ENCODE measurements at regions not wholly inside any gene's neighbourhood (a gene's known extent, or its start where the extent isn't known, plus 50 kb on each side); places are given as distances from the start of the nearest gene placed in this dataset.

- H3K4me1 ChIP-seq (ENCODE audit: control insufficient read depth, insufficient read depth, low read length) = 0 out of 2 replicates have a peak, but pooled peaks cover 1% of the 10 kb centered on the region
- POLR2A ChIA-PET (ENCODE audit: unreplicated experiment) = no interaction called here
- no CpG with 5 or more reads among the region's 4 CpGs for WGBS, 2 experiments (ENCODE audit: extremely low coverage in 2 of 2, insufficient read length in 1 of 2)
- H3K14ac ChIP-seq (replicated peaks; ENCODE audit: low read depth, low read length) = no peak overlapping the region
- dilution Hi-C loops (cut with HindIII; ENCODE audit: low sequenced_read_pairs, unreplicated experiment) = no loop called here
- H2AFZ ChIP-seq (replicated peaks; ENCODE audit: low read length, poor library complexity) = no peak overlapping the region
- no peak for ATAC-seq (ENCODE audit: low read depth)
- no peak overlapping the region for H3K4me3 ChIP-seq (ENCODE audit: insufficient read depth, low read depth, low read length)
- intact Hi-C loops (cut with micrococcal nuclease) = no loop called here
- no peak overlapping the region for H4K5ac ChIP-seq (ENCODE audit: low read depth, low read length)
- no peak for DNase-seq
- H3K4ac ChIP-seq (ENCODE audit: low read depth, low read length) = no peak overlapping the region
- H3K9me3 ChIP-seq (ENCODE audit: control insufficient read depth, insufficient read depth, low read length) = no peaks in the 10 kb centered on the region
- H3K36me3 ChIP-seq (ENCODE audit: control insufficient read depth, insufficient read depth, low read length) = 0 out of 2 replicates have a peak, but pooled peaks cover 1% of the 10 kb centered on the region
- H3K9me1 ChIP-seq (ENCODE audit: insufficient read depth, low read length) = peaks cover 9% of the 10 kb centered on the region; the same call in 1 of the 2 replicates
- H3K79me1 ChIP-seq (ENCODE audit: low read depth in 1 of 2, low read length in 2 of 2) = peaks cover 11 to 14% of the 10 kb centered on the region in 2 experiments
- no peak overlapping the region for H2AK9ac ChIP-seq (replicated peaks; ENCODE audit: low read depth, low read length, poor library complexity)
- H3K23ac ChIP-seq (ENCODE audit: low read depth, low read length) = no peak overlapping the region
- H2BK5ac ChIP-seq (ENCODE audit: low read depth, low read length, poor library complexity, severe bottlenecking) = no peak overlapping the region
- TF ChIP-seq ELK1 (IDR thresholded peaks at IDR 0.05; ENCODE audit: borderline replicate concordance, low read depth, low read length) (no peak), RFX5 (IDR thresholded peaks at IDR 0.05; ENCODE audit: low read depth, low read length) (no peak), NFE2L2 (IDR thresholded peaks at IDR 0.05; ENCODE audit: low read depth, low read length) (no peak), USF2 (IDR thresholded peaks at IDR 0.05; ENCODE audit: low read depth, low read length) (no peak), MXI1 (IDR thresholded peaks at IDR 0.05; ENCODE audit: borderline replicate concordance, low read depth, low read length) (no peak), POLR2A (IDR thresholded peaks at IDR 0.05; ENCODE audit: low read depth, low read length) (no peak), CEBPB (IDR thresholded peaks at IDR 0.05; ENCODE audit: low read depth, low read length) (no peak), SMC3 (IDR thresholded peaks at IDR 0.05; ENCODE audit: low read depth, low read length) (no peak), FOS (IDR thresholded peaks at IDR 0.05; ENCODE audit: low read depth, low read length) (no peak), BHLHE40 (IDR thresholded peaks at IDR 0.05; ENCODE audit: low read depth, low read length) (no peak), CHD1 (IDR thresholded peaks at IDR 0.05; ENCODE audit: low read depth, low read length) (no peak), RCOR1 (IDR thresholded peaks at IDR 0.05; ENCODE audit: insufficient replicate concordance, low read length) (no peak), RAD21 (IDR thresholded peaks at IDR 0.05; ENCODE audit: low read length) (no peak)
- no TSS peak for BruUV-seq (replicated peaks)
- no peaks in the 10 kb centered on the region for H3K27me3 ChIP-seq (ENCODE audit: control insufficient read depth, insufficient read depth, low read length)
- H2AK5ac ChIP-seq (ENCODE audit: low read depth, low read length) = no peak overlapping the region
- H3K18ac ChIP-seq (ENCODE audit: low read depth, low read length) = no peak overlapping the region
- no peak overlapping the region for H3K56ac ChIP-seq (ENCODE audit: extremely low read depth, insufficient read depth, low read length)
- H3K9ac ChIP-seq (ENCODE audit: low read depth, low read length) = no peak overlapping the region
- no peaks in the 10 kb centered on the region; the same call in 1 of the 2 replicates for H4K20me1 ChIP-seq (ENCODE audit: insufficient read depth, low read length)
- in situ Hi-C loops (cut with MboI; ENCODE audit: low sequenced_read_pairs) = no loop called here
- CTCF ChIA-PET = no interaction called here
- H4K91ac ChIP-seq (ENCODE audit: insufficient read depth, low read depth, low read length) = no peak overlapping the region
- H2BK20ac ChIP-seq (ENCODE audit: low read depth, low read length) = no peak overlapping the region
- no peak overlapping the region for H2BK15ac ChIP-seq (ENCODE audit: low read depth, low read length)
- H2BK120ac ChIP-seq (ENCODE audit: low read depth, low read length) = no peak overlapping the region
- no peak overlapping the region for H3K27ac ChIP-seq (ENCODE audit: insufficient read depth, low read length)
- H4K8ac ChIP-seq (ENCODE audit: low read depth in 2 of 2, low read length in 2 of 2) = no peak overlapping the region
- H3K4me2 ChIP-seq (ENCODE audit: low read depth, low read length) = no peak overlapping the region
Observed at GRCh38 chr13:73902296-73902695, 231.9 kb downstream of the KLF12 start.
